Upper lobe of right lung (tissue), 1 donor: ENCODE measurements at regions not wholly inside any gene's neighbourhood (a gene's known extent, or its start where the extent isn't known, plus 50 kb on each side); places are given as distances from the start of the nearest gene placed in this dataset.

Experiments
- ATAC-seq: fragments of 200-7000 bp; cut with Tn5 transposase; one replicate; pipeline ENCODE4 v1.9.1; 2020; ENCODE audit warnings: mild to moderate bottlenecking, moderate library complexity
- DNase-seq: peaks from one replicate; pipeline ENCODE4 v3.0.0-alpha.2; 2020
- H3K27ac ChIP-seq: fragments of 200-600 bp; one replicate; pipeline ENCODE4 v1.8.0; 2022
- H3K27me3 ChIP-seq: fragments of 200-600 bp; one replicate; pipeline ENCODE4 v1.8.0; 2022; ENCODE audit warnings: mild to moderate bottlenecking
- H3K36me3 ChIP-seq: fragments of 200-600 bp; one replicate; pipeline ENCODE4 v1.8.0; 2022
- H3K4me1 ChIP-seq: fragments of 200-600 bp; one replicate; pipeline ENCODE4 v1.8.0; 2022
- H3K4me3 ChIP-seq: fragments of 200-600 bp; one replicate; pipeline ENCODE4 v1.8.0; 2022; ENCODE audit warnings: mild to moderate bottlenecking
- H3K9me3 ChIP-seq: fragments of 200-600 bp; one replicate; pipeline ENCODE4 v1.8.0; 2022
- CTCF ChIP-seq: fragments of 200-600 bp; IDR thresholded peaks from one replicate; pipeline ENCODE4 v1.8.0; 2022; ENCODE audit warnings: antibody characterized with exemption
- intact Hi-C: fragments of 100-400 bp; cut with DNase I; formaldehyde crosslinking; loops from one replicate; pipeline ENCODE4 v1.11.0; 2022
- donor health status: DM: no; HTN: yes; CAD: no; lungs with severe emphysema.

DNA sequence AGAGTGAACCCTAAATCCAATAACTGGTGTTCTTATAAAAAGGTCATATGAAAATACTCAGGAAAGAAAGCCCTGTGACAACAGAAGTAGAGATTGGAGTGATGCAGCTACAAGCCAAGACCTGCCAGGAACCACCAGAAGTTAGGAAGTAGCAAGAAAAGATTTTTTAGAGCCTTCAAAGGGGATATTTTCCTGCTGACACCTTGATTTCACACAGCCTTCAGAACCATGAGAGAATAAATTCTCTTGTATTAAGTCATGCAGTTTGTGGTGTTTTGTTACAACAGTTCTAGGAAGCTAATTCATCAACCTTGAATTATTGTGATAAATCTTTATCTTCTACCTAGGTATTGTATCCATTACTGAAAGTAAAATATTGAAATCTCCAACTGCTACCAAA lies 81.0 kb downstream of the HYCC1 start:
- ATAC-seq (no peak), DNase-seq (no peak)
- Histone ChIP-seq H3K4me3 (no peak overlapping the region), H3K4me1 (peaks cover 10% of the 10 kb centered on the region), H3K36me3 (no peaks in the 10 kb centered on the region), H3K27me3 (no peaks in the 10 kb centered on the region), H3K9me3 (no peaks in the 10 kb centered on the region), H3K27ac (no peak overlapping the region)
- intact Hi-C loops, result no loop called here
- TF ChIP-seq CTCF, result no peak

GRCh38 chr7:22931011-22931410 lies 82.9 kb downstream of the HYCC1 start:
- no peak for TF ChIP-seq CTCF
- Histone ChIP-seq H3K9me3 (no peaks in the 10 kb centered on the region), H3K4me3 (no peak overlapping the region), H3K36me3 (no peaks in the 10 kb centered on the region), H3K4me1 (peaks cover 10% of the 10 kb centered on the region), H3K27me3 (no peaks in the 10 kb centered on the region), H3K27ac (no peak overlapping the region)
- ATAC-seq, result no peak
- no peak for DNase-seq
- intact Hi-C loops, result no loop called here

- no peak for ATAC-seq
- H3K27ac ChIP-seq, result no peak overlapping the region
- H3K4me1 ChIP-seq, result no peaks in the 10 kb centered on the region
- H3K4me3 ChIP-seq, result no peak overlapping the region
- no peaks in the 10 kb centered on the region for H3K36me3 ChIP-seq
- no peaks in the 10 kb centered on the region for H3K9me3 ChIP-seq
- H3K27me3 ChIP-seq, result no peaks in the 10 kb centered on the region
- intact Hi-C loops, result no loop called here
- no peak for DNase-seq
- TF ChIP-seq CTCF, result no peak
Measured at GRCh38 chr7:22922307-22922706, 91.6 kb downstream of the HYCC1 start.

GRCh38 chr7:22921386-22922086 lies 92.4 kb downstream of the HYCC1 start:
- Histone ChIP-seq H3K9me3 (no peaks in the 10 kb centered on the region), H3K27ac (no peak overlapping the region), H3K4me1 (no peaks in the 10 kb centered on the region), H3K4me3 (no peak overlapping the region), H3K36me3 (no peaks in the 10 kb centered on the region), H3K27me3 (no peaks in the 10 kb centered on the region)
- no peak for ATAC-seq
- no peak for DNase-seq
- TF ChIP-seq CTCF, result no peak
- intact Hi-C loops, result no loop called here

DNA sequence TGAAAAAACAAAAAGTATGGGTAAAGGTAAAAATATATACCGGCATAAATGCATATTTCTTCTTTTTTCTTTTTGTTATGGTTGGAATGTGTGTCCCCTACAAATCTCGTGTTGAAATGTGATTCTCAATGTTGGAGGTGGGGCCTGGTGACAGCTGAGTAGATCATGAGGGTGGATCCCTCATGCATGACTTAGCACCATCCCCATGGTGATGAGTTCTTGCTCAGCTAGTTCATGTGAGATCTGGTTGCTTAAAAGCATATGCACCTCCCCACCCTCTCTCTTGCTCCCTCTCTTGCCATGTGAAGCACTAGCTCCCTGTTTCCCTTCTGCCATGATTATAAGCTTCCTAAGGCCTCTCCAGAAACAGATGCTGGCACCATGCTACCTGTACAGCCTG lies 93.3 kb downstream of the HYCC1 start:
- no peaks in the 10 kb centered on the region for H3K4me1 ChIP-seq
- no peaks in the 10 kb centered on the region for H3K27me3 ChIP-seq
- ATAC-seq, result no peak
- DNase-seq, result no peak
- H3K4me3 ChIP-seq, result no peak overlapping the region
- H3K9me3 ChIP-seq, result no peaks in the 10 kb centered on the region
- intact Hi-C loops, result no loop called here
- no peak for TF ChIP-seq CTCF
- H3K36me3 ChIP-seq, result no peaks in the 10 kb centered on the region
- no peak overlapping the region for H3K27ac ChIP-seq

DNA sequence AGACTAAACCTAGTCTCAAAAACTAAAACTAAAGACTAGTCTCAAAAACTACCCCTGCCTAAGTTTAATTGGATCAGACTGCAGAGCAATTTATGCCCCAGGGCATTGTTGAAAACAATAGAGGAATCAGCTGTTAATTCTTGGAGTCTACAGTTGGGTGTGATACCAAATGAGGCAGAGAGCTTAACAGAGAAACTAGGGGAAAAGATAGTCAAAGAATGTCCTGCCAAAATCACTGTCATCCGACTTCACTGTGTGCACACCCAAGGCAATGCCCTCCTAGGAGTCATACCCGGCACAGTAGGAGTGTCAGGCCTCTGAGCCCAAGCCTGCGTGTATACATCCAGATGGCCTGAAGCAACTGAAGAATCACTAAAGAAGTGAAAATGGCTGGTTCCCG lies 90.5 kb upstream of the TOMM7 start:
- no peak for TF ChIP-seq CTCF
- ATAC-seq, result no peak
- DNase-seq, result no peak
- Histone ChIP-seq H3K36me3 (no peaks in the 10 kb centered on the region), H3K9me3 (no peaks in the 10 kb centered on the region), H3K27me3 (no peaks in the 10 kb centered on the region), H3K4me1 (no peaks in the 10 kb centered on the region), H3K27ac (no peak overlapping the region), H3K4me3 (no peak overlapping the region)
- intact Hi-C loops, result no loop called here
